LNCaP clone FGC (cell line): ENCODE measurements at regions not wholly inside any gene's neighbourhood (a gene's known extent, or its start where the extent isn't known, plus 50 kb on each side); places are given as distances from the start of the nearest gene placed in this dataset.

ENCODE experiments used
- DNase-seq: peaks from one replicate; pipeline ENCODE4 v3.0.0-alpha.2; 2011; ENCODE audit warnings: low read depth
- H3K4me3 ChIP-seq: 2 replicates; pipeline ENCODE4 v1.5.1; 2011; ENCODE audit warnings: mild to moderate bottlenecking, low read depth, low read length, control low read depth
- TF ChIP-seq, protein P1 (sequence below): IDR thresholded peaks from 2 replicates; pipeline ENCODE4 v1.5.1; 2012; ENCODE audit warnings: mild to moderate bottlenecking; ENCODE audit not compliant: control insufficient read depth, insufficient read depth; ENCODE audit errors: extremely low read depth

DNA sequence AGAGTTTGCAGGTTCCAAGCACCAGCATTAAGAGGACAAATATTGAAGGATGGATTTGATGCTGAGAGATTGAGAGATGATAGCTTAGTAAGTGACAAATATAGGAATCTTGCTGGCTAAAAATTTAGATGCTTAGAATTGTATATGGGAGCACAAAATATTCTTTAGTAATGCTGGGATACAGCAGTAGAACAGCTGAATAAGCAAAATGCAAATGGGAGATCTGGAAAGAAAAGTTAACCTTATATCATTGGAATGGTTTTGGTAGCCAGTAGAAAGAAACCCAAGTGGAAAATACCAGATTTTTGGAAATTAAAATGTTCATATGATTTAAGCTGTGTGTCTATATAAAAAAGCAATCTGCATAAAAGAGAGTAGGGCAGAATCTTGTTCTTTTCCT is 308.6 kb upstream of the CPEB2 start:
- DNase-seq, result no peak
- TF ChIP-seq, protein P1, sequence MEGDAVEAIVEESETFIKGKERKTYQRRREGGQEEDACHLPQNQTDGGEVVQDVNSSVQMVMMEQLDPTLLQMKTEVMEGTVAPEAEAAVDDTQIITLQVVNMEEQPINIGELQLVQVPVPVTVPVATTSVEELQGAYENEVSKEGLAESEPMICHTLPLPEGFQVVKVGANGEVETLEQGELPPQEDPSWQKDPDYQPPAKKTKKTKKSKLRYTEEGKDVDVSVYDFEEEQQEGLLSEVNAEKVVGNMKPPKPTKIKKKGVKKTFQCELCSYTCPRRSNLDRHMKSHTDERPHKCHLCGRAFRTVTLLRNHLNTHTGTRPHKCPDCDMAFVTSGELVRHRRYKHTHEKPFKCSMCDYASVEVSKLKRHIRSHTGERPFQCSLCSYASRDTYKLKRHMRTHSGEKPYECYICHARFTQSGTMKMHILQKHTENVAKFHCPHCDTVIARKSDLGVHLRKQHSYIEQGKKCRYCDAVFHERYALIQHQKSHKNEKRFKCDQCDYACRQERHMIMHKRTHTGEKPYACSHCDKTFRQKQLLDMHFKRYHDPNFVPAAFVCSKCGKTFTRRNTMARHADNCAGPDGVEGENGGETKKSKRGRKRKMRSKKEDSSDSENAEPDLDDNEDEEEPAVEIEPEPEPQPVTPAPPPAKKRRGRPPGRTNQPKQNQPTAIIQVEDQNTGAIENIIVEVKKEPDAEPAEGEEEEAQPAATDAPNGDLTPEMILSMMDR, result no peak
- no peak overlapping the region for H3K4me3 ChIP-seq

GRCh38 chr4:14695095-14695845 is 307.0 kb upstream of the CPEB2 start:
- H3K4me3 ChIP-seq, result no peak overlapping the region
- DNase-seq, result no peak
- TF ChIP-seq, protein P1, result no peak

- TF ChIP-seq, protein P1, result no peak
- no peak for DNase-seq
- H3K4me3 ChIP-seq, result no peak overlapping the region
These were observed 302.2 kb upstream of the CPEB2 start for GRCh38 chr4:14700083-14700482.

GRCh38 chr4:14700544-14700943 is 301.7 kb upstream of the CPEB2 start:
- no peak for DNase-seq
- no peak overlapping the region for H3K4me3 ChIP-seq
- TF ChIP-seq, protein P1, result no peak

DNA sequence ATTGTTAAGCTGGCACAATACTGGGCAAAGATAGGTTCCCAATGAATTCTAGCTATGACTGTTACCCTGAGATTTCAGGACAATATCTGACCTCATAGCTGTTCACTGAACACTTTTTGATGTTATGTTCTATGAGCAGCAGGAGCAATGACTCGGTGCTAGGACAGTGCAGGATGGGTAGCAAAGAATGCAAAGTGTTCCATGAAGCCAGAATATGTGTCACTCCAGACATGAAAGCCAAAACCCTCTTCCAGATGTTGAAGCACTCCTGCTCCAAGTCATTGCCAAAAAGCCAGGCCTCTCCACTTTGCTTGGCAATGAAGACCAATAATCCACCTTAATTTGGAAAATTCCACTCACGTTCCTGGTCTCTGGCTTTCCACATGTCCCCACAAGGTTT is 300.9 kb upstream of the CPEB2 start:
- no peak for DNase-seq
- no peak overlapping the region for H3K4me3 ChIP-seq
- TF ChIP-seq, protein P1, result no peak

- TF ChIP-seq, protein P1, result no peak
- H3K4me3 ChIP-seq, result no peak overlapping the region
- no peak for DNase-seq
These were observed 300.4 kb upstream of the CPEB2 start for GRCh38 chr4:14701896-14702295.

DNA sequence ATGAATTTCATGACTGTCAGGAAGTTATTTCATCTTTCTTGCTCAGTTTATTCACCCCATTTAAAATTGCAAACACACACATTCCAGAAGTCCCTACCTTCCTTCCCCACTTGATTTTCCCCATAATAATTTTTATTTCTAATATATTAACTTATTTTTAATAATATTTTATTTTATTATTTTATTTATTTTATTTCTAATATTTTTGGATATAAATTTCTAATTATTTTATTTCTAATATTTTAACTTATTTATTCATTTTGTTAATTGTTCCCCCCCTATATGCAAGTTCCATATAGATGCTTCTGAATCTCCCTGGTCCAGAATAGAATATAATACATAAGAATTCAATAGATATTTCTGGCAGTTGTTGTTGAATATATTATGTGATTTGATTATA is 293.7 kb upstream of the CPEB2 start:
- DNase-seq, result no peak
- TF ChIP-seq, protein P1, result no peak
- no peak overlapping the region for H3K4me3 ChIP-seq
